Vagina (tissue), 2 donors: ENCODE measurements at regions not wholly inside any gene's neighbourhood (a gene's known extent, or its start where the extent isn't known, plus 50 kb on each side); places are given as distances from the start of the nearest gene placed in this dataset.

Experiments
- DNase-seq, 2 donors: peaks; one replicate each; pipeline ENCODE4 v3.0.0-alpha.2; 2017; ENCODE audit errors: extremely low spot score in 2 of 2
- H3K27ac ChIP-seq: fragments of 200-600 bp; sonication (generic); one replicate; pipeline ENCODE4 v1.5.1; 2019
- H3K27me3 ChIP-seq: fragments of 200-600 bp; sonication (generic); one replicate; pipeline ENCODE4 v1.5.1; 2019
- H3K36me3 ChIP-seq, 2 donors: fragments of 200-600 bp; sonication (generic); one replicate each; pipeline ENCODE4 v1.5.1; 2017 to 2019
- H3K4me1 ChIP-seq: fragments of 200-600 bp; sonication (generic); one replicate; pipeline ENCODE4 v1.5.1; 2019
- H3K4me3 ChIP-seq, 2 donors: fragments of 200-600 bp; sonication (generic); 1 replicate in 1 of 2; 2 replicates in 1 of 2; pipeline ENCODE4 v1.5.1; 2016 to 2019
- H3K9me3 ChIP-seq: fragments of 200-600 bp; sonication (generic); one replicate; pipeline ENCODE4 v1.5.1; 2019
- POLR2A ChIP-seq, 2 donors: fragments of 450-650 bp; IDR thresholded peaks; one replicate each; pipeline ENCODE4 v1.6.1; 2017; ENCODE audit warnings: antibody characterized with exemption in 2 of 2, mild to moderate bottlenecking in 2 of 2, moderate library complexity in 2 of 2
- POLR2AphosphoS5 ChIP-seq, 2 donors: sonication (generic); formaldehyde crosslinking; IDR thresholded peaks; one replicate each; pipeline ENCODE4 v1.9.0; 2017; ENCODE audit warnings: antibody characterized with exemption in 2 of 2, mild to moderate bottlenecking in 2 of 2, low read depth in 1 of 2; ENCODE audit not compliant: insufficient read depth in 1 of 2
- intact Hi-C: fragments of 100-400 bp; cut with DNase I; formaldehyde crosslinking; loops from one replicate; pipeline ENCODE4 v1.15.1; 2023
- TF ChIP-seq, protein P1 (sequence below), 3 experiments: fragments of 450-650 bp in 2 of 3; fragments of 200-600 bp in 1 of 3; sonication (generic) in 1 of 3; IDR thresholded peaks; one replicate each; pipeline ENCODE4 v1.5.1; 2017 to 2019; ENCODE audit warnings: antibody characterized with exemption in 3 of 3, mild to moderate bottlenecking in 2 of 3, moderate library complexity in 2 of 3

DNA sequence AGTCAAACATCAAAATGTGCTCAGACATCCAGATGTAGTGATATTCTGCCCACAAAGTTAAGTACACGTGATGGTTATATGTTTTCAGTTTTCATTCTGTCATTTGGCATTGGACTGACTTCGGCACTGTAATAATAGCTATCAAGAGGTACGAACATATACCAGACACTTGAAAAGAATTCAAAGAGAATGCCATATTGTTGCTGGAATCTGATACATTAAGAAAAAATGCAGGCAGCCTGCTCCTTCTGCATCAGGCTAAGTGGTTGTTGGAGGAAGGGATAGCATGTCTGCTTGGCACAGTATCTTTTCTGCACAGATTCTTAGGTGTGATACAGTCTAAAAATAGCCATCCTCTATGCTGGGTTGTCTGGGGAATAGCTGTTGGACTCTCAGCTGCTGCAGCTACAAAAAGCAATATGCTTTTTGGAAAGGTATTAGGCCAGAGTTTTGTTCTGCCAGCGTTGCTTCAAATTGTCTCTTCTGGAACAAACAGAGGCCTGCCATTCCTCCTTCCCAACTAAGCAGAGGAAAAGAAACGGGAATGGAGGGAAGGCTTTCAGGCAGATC, 892.6 kb downstream of the TBC1D22A start:
- Histone ChIP-seq H3K27me3 (no peaks in the 10 kb centered on the region), H3K27ac (no peak overlapping the region), H3K4me3 (no peak overlapping the region), H3K4me1 (no peaks in the 10 kb centered on the region), H3K36me3 (no peaks in the 10 kb centered on the region), H3K9me3 (no peaks in the 10 kb centered on the region)
- intact Hi-C loops, result no loop called here
- TF ChIP-seq POLR2AphosphoS5 (IDR thresholded peaks at IDR 0.05; ENCODE audit: insufficient read depth in 1 of 2, low read depth in 1 of 2), result no peak
- TF ChIP-seq POLR2A (IDR thresholded peaks at IDR 0.05), result no peak
- TF ChIP-seq, protein P1, sequence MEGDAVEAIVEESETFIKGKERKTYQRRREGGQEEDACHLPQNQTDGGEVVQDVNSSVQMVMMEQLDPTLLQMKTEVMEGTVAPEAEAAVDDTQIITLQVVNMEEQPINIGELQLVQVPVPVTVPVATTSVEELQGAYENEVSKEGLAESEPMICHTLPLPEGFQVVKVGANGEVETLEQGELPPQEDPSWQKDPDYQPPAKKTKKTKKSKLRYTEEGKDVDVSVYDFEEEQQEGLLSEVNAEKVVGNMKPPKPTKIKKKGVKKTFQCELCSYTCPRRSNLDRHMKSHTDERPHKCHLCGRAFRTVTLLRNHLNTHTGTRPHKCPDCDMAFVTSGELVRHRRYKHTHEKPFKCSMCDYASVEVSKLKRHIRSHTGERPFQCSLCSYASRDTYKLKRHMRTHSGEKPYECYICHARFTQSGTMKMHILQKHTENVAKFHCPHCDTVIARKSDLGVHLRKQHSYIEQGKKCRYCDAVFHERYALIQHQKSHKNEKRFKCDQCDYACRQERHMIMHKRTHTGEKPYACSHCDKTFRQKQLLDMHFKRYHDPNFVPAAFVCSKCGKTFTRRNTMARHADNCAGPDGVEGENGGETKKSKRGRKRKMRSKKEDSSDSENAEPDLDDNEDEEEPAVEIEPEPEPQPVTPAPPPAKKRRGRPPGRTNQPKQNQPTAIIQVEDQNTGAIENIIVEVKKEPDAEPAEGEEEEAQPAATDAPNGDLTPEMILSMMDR (IDR thresholded peaks at IDR 0.05), result no peak
- DNase-seq, result peak in 1 of 2 donors; percentile 87

DNA sequence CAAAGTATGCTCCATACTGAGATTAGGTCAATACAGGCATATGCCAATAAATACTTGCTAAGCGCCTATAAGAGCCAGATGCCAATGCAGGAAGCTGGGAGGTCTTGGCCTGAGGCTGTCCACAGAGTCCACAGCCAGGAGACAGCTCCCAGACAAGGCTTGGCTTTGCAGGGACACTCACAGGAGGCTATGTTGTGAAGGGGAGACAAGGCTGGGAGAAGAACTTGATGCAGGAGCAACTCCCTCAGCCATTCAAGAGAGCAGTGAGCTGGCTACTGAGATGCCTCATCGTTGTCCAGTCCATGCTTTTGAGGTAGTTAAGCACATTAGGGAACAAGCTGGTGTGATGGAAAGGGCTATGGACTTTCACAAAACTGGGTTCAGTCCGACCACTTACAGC, 891.5 kb downstream of the TBC1D22A start:
- no peak overlapping the region for H3K4me3 ChIP-seq
- intact Hi-C loops, result no loop called here
- H3K27ac ChIP-seq, result no peak overlapping the region
- H3K4me1 ChIP-seq, result no peaks in the 10 kb centered on the region
- TF ChIP-seq, protein P1 (IDR thresholded peaks at IDR 0.05), result no peak
- no peak for TF ChIP-seq POLR2A (IDR thresholded peaks at IDR 0.05)
- TF ChIP-seq POLR2AphosphoS5 (IDR thresholded peaks at IDR 0.05; ENCODE audit: insufficient read depth in 1 of 2, low read depth in 1 of 2), result no peak
- no peaks in the 10 kb centered on the region for H3K27me3 ChIP-seq
- peak in 1 of 2 donors; percentile 64 for DNase-seq
- H3K36me3 ChIP-seq, result no peaks in the 10 kb centered on the region
- H3K9me3 ChIP-seq, result no peaks in the 10 kb centered on the region

- Histone ChIP-seq H3K4me3 (no peak overlapping the region), H3K36me3 (no peaks in the 10 kb centered on the region), H3K4me1 (no peaks in the 10 kb centered on the region), H3K27me3 (no peaks in the 10 kb centered on the region), H3K9me3 (no peaks in the 10 kb centered on the region), H3K27ac (no peak overlapping the region)
- peak in 1 of 2 donors; percentile 88 for DNase-seq
- TF ChIP-seq, protein P1 (IDR thresholded peaks at IDR 0.05), result no peak
- TF ChIP-seq POLR2AphosphoS5 (IDR thresholded peaks at IDR 0.05; ENCODE audit: insufficient read depth in 1 of 2, low read depth in 1 of 2), result no peak
- no peak for TF ChIP-seq POLR2A (IDR thresholded peaks at IDR 0.05)
- intact Hi-C loops, result no loop called here
Observed at GRCh38 chr22:47651216-47651987, 889.0 kb downstream of the TBC1D22A start.

GRCh38 chr22:47647720-47648119, 885.3 kb downstream of the TBC1D22A start:
- DNase-seq, result peak in 1 of 2 donors; percentile 31
- TF ChIP-seq POLR2A (IDR thresholded peaks at IDR 0.05) (no peak), POLR2AphosphoS5 (IDR thresholded peaks at IDR 0.05; ENCODE audit: insufficient read depth in 1 of 2, low read depth in 1 of 2) (no peak)
- TF ChIP-seq, protein P1 (IDR thresholded peaks at IDR 0.05), result no peak
- intact Hi-C loops, result no loop called here
- Histone ChIP-seq H3K27me3 (no peaks in the 10 kb centered on the region), H3K4me3 (no peak overlapping the region), H3K36me3 (no peaks in the 10 kb centered on the region), H3K27ac (no peak overlapping the region), H3K9me3 (no peaks in the 10 kb centered on the region), H3K4me1 (no peaks in the 10 kb centered on the region)

DNA sequence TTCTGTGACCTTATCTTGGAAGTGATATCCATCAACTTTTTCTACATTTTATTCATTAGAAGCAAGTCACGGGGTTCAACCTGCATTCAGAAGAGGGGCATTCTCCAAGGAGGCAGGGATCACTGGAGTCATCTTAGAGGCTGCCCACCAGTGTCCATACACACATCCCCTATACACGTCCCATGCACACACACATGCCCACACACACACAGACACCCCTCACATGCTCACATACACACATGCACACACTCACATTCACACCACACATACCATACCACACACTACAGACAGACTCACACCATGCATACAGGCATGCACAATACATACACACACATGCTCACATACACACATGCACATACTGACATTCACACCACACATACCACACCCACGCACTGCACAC, 884.7 kb downstream of the TBC1D22A start:
- H3K36me3 ChIP-seq, result no peaks in the 10 kb centered on the region
- TF ChIP-seq POLR2A (IDR thresholded peaks at IDR 0.05), result no peak
- no peak overlapping the region for H3K4me3 ChIP-seq
- H3K4me1 ChIP-seq, result no peaks in the 10 kb centered on the region
- no peaks in the 10 kb centered on the region for H3K9me3 ChIP-seq
- intact Hi-C loops, result no loop called here
- no peaks in the 10 kb centered on the region for H3K27me3 ChIP-seq
- peak in 1 of 2 donors; percentile 16 for DNase-seq
- H3K27ac ChIP-seq, result no peak overlapping the region
